ENCODE measurements at regions not wholly inside any gene's neighbourhood (a gene's known extent, or its start where the extent isn't known, plus 50 kb on each side); places are given as distances from the start of the nearest gene placed in this dataset.

DNA sequence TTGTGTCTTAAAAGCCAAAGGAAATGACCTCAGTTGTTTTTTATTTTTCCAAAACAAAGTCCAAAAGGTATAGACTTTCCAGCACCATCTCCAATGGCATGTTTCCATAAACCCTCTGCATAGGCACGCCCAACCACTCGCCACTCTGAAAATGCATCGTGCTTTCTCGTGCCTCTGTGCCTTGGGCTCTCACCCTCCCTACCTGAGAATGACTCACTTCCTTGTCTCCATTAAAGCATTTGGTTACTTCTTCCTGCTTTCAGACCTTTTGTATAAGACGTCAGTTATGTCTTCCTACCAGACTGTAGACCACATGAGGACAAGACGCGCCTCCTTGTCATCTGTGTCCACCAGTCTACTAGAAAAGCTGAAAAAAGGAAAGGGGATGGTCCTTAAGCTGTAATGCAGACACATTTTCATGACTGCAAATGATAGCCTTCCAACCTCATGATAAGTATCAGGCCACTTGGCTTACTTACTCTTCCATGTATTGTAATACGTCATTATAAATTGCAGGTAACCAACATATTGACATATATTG, 61.2 kb upstream of the CDYL start:
- H3K4me3 ChIP-seq (replicated peaks in 1 of 3), result no peak overlapping the region
- no peaks in the 10 kb centered on the region for H3K36me3 ChIP-seq
- 87 to 92% methylated on average over 8 of the region's 8 CpGs for WGBS, 2 donors
- no peak overlapping the region for H3K27ac ChIP-seq
- H3K9me3 ChIP-seq, result no peaks in the 10 kb centered on the region
- H3K4me1 ChIP-seq, result no peaks in the 10 kb centered on the region
- no peak for DNase-seq
- H3K27me3 ChIP-seq, result no peaks in the 10 kb centered on the region
- TF ChIP-seq, protein P1, sequence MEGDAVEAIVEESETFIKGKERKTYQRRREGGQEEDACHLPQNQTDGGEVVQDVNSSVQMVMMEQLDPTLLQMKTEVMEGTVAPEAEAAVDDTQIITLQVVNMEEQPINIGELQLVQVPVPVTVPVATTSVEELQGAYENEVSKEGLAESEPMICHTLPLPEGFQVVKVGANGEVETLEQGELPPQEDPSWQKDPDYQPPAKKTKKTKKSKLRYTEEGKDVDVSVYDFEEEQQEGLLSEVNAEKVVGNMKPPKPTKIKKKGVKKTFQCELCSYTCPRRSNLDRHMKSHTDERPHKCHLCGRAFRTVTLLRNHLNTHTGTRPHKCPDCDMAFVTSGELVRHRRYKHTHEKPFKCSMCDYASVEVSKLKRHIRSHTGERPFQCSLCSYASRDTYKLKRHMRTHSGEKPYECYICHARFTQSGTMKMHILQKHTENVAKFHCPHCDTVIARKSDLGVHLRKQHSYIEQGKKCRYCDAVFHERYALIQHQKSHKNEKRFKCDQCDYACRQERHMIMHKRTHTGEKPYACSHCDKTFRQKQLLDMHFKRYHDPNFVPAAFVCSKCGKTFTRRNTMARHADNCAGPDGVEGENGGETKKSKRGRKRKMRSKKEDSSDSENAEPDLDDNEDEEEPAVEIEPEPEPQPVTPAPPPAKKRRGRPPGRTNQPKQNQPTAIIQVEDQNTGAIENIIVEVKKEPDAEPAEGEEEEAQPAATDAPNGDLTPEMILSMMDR (IDR thresholded peaks at IDR 0.05), result no peak
- no peak for TF ChIP-seq POLR2A (IDR thresholded peaks at IDR 0.05)
- intact Hi-C loops (cut with DNase I), result no loop called here

DNA sequence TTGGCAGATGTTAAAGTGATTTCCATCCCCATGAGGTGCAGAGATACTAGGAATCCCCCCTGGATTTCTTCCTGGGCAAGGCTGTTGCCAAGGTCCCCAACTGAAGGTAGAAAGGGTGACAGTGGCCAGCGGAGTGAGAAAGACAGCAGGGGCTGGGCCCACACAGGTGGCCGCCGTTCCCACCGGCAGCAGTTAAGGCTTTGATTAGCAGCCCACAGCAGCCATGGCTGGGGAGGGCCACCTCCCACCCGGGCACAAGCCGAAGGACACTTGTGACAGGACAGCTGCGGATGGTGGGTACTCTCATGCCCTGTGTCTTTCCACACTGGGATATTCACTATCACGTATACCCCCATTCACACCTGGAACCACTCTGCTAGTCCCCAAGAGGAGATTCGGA, 63.9 kb upstream of the CDYL start:
- Histone ChIP-seq H3K9me3 (no peaks in the 10 kb centered on the region), H3K36me3 (no peaks in the 10 kb centered on the region), H3K4me3 (replicated peaks in 1 of 3) (no peak overlapping the region), H3K4me1 (no peaks in the 10 kb centered on the region), H3K27ac (no peak overlapping the region), H3K27me3 (no peaks in the 10 kb centered on the region)
- no peak for DNase-seq
- TF ChIP-seq POLR2A (IDR thresholded peaks at IDR 0.05), result no peak
- intact Hi-C loops (cut with DNase I), result no loop called here
- WGBS, 2 donors, result 88 to 97% methylated on average over 9 of the region's 9 CpGs

DNA sequence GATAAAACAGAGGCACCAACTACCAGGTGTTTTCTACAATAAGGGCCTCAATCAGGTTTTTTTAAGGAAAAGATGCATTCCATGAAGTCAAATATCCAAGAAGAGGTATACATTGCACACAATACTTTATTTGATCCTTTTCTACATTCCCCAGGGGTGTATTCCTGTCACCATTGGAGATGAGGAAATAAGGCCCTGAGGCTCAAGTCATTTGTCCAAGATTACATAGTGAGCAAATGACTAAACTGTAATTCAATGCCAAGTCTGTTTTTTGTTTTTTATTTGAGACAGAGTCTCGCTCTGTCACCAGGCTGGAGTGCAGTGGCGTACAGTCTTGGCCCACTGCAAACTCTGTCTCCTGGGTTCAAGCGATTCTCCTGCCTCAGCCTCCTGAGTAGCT, 69.2 kb upstream of the CDYL start:
- Histone ChIP-seq H3K4me3 (replicated peaks in 1 of 3) (no peak overlapping the region), H3K9me3 (no peaks in the 10 kb centered on the region), H3K27ac (no peak overlapping the region), H3K4me1 (peaks cover 0 to 5% of the 10 kb centered on the region in 2 donors), H3K36me3 (no peaks in the 10 kb centered on the region), H3K27me3 (no peaks in the 10 kb centered on the region)
- 96 to 100% methylated on average over 3 of the region's 3 CpGs for WGBS, 2 donors
- intact Hi-C loops (cut with DNase I), result no loop called here
- no peak for TF ChIP-seq POLR2A (IDR thresholded peaks at IDR 0.05)
- TF ChIP-seq, protein P1 (IDR thresholded peaks at IDR 0.05), result no peak
- DNase-seq, result no peak

DNA sequence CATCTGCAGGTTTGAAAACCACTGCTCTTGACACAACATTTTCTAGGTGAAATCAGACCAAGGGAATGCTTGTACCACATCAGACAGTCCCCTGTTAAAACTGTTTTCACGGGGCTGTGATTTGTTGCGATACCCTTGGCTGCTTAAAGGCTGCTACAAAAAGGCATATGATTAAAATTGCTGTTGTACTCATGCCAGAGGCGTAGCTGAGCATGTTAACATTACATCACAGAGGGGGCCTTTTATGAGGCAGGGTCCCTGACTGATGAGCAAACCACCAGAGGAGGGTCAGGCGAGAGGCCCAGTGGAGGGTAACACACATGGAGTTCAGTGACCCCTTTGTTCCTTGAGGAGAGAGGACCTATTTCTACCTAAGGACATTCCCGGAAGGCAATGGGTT, 70.4 kb upstream of the CDYL start:
- WGBS, 2 donors, result 71 to 73% methylated on average over 5 of the region's 5 CpGs
- H3K36me3 ChIP-seq, result no peaks in the 10 kb centered on the region
- intact Hi-C loops (cut with DNase I), result no loop called here
- H3K27me3 ChIP-seq, result no peaks in the 10 kb centered on the region
- TF ChIP-seq, protein P1 (IDR thresholded peaks at IDR 0.05), result no peak
- TF ChIP-seq POLR2A (IDR thresholded peaks at IDR 0.05), result no peak
- no peaks in the 10 kb centered on the region for H3K9me3 ChIP-seq
- no peak overlapping the region for H3K27ac ChIP-seq
- DNase-seq, result no peak
- no peak overlapping the region for H3K4me3 ChIP-seq (replicated peaks in 1 of 3)
- peaks cover 0 to 5% of the 10 kb centered on the region in 2 donors for H3K4me1 ChIP-seq

DNA sequence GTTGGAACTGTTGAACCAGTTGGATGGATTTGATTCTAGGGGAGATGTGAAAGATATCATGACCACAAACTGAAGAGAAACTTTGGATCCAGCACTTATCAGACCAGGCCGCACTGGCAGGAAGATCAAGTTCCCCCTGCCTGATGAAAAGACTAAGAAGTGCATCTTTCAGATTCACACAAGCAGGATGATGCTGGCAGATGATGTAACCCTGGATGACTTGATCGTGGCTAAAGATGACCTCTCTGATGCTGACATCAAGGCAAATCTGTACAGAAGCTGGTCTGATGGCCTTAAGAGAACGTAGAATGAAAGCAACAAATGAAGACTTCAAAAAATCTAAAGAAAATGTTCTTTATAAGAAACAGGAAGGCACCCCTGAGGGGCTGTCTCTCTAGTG, 72.8 kb upstream of the CDYL start:
- H3K36me3 ChIP-seq, result no peaks in the 10 kb centered on the region
- H3K4me1 ChIP-seq, result peaks cover 0 to 5% of the 10 kb centered on the region in 2 donors
- H3K27me3 ChIP-seq, result no peaks in the 10 kb centered on the region
- no peak for DNase-seq
- intact Hi-C loops (cut with DNase I), result no loop called here
- H3K4me3 ChIP-seq (replicated peaks in 1 of 3), result no peak overlapping the region
- 79 to 80% methylated on average over 3 of the region's 3 CpGs for WGBS, 2 donors
- no peak overlapping the region for H3K27ac ChIP-seq
- no peak for TF ChIP-seq POLR2A (IDR thresholded peaks at IDR 0.05)
- TF ChIP-seq, protein P1 (IDR thresholded peaks at IDR 0.05), result no peak
- H3K9me3 ChIP-seq, result no peaks in the 10 kb centered on the region
